ENCODE measurements at regions not wholly inside any gene's neighbourhood (a gene's known extent, or its start where the extent isn't known, plus 50 kb on each side); places are given as distances from the start of the nearest gene placed in this dataset.
A peak's percentile ranks its signal among the peaks of the same experiment; 100 is the strongest.
"Not testable (repeated sequence)": the region's sequence is repeated elsewhere in the genome, so short reads cannot be mapped to it uniquely, and the experiment has no call there.

DNA sequence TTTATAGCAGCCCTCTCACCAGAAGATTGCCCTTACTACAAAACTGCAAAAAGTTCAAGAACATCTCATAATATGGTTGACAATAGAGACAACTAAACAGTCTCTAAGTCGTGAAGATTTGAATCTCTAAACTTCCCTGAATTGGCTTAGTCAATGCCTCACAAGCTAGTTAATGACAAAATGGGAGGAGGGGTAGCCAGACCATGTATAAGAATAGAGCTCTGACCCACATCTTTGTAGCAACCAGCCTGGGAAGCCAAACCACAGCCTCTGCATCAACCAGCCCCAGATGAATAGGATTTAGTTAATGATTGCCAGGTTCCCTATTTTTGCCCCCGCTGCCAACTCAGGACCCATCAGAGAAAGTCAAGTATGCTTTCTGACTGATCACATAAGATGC lies 1265.9 kb upstream of the PCDH10 start:
- H3K27ac Mint-ChIP-seq, H3K27me3 Mint-ChIP-seq, H3K4me3 Mint-ChIP-seq, DNase-seq, H3K9me3 Mint-ChIP-seq, H3K4me1 Mint-ChIP-seq, ATAC-seq: not testable (repeated sequence)

DNA sequence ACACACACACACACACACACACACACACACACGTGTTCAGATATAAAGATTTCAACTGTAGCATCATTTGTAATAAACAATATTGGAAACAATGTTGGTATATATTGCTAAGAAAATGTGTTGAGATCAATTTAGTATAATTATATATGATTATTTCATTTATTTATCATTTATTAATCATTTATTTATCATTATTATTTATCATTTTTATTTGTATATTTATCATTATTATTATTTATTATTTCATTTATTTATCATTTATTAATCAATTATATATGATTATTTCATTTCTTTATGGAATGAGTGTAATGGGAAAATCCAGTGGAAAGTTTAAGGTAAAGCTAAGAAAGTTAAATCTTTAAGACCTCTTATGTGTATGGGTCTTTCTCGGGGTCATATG lies 1223.4 kb upstream of the PCDH10 start:
- not testable (repeated sequence) for H3K27me3 Mint-ChIP-seq, H3K27ac Mint-ChIP-seq, H3K9me3 Mint-ChIP-seq, H3K4me1 Mint-ChIP-seq, DNase-seq, ATAC-seq, H3K4me3 Mint-ChIP-seq

DNA sequence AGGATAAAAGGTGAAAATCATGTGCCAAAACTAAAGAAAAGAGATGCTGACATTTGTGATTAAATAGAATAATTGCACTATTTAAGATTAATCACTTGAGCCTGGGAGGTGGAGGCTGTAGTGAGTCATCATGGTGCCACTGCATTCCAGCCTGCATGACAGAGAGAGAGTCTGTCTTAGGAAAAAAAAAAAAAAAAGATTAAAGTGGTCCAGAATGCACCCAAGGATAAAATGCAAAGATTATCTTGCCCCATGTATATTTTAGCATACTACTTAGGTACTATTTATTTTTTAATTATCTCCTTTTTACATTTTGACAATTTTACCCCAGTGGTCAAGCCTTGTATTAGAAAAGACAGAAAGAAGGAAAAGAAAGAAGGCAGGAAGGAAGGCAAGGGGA lies 1181.4 kb upstream of the PCDH10 start:
- not testable (repeated sequence) for H3K4me3 Mint-ChIP-seq, H3K9me3 Mint-ChIP-seq, H3K27me3 Mint-ChIP-seq, H3K27ac Mint-ChIP-seq, H3K4me1 Mint-ChIP-seq, ATAC-seq, DNase-seq

DNA sequence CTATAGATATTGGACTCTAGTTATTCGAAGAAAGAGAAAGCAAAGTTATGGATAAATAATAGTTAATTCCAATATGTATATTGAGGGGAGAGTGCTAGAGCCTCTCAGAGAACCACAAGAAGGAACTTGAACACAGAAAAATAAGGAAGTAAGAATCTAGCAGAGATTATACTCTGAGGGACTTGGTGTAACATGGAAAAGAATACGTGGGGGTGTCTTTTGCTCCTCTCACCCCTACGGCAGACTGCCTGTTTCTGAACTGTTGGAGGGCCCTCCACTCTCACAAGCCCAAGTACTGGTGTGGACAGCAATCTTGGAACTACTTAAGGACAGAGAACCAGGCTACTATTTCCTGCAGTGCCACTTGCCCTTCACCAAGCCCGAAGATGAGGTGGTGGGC lies 1174.4 kb upstream of the PCDH10 start:
- no peak for ATAC-seq
- no peaks in the 10 kb centered on the region for H3K4me1 Mint-ChIP-seq
- peak overlapping the region; percentile 81 to 82 for H3K4me3 Mint-ChIP-seq
- DNase-seq, result no peak
- peaks cover 11 to 40% of the 10 kb centered on the region in 2 donors for H3K9me3 Mint-ChIP-seq
- H3K27ac Mint-ChIP-seq, result peak overlapping the region in 1 of 2 donors; percentile 52
- no peaks in the 10 kb centered on the region for H3K27me3 Mint-ChIP-seq

DNA sequence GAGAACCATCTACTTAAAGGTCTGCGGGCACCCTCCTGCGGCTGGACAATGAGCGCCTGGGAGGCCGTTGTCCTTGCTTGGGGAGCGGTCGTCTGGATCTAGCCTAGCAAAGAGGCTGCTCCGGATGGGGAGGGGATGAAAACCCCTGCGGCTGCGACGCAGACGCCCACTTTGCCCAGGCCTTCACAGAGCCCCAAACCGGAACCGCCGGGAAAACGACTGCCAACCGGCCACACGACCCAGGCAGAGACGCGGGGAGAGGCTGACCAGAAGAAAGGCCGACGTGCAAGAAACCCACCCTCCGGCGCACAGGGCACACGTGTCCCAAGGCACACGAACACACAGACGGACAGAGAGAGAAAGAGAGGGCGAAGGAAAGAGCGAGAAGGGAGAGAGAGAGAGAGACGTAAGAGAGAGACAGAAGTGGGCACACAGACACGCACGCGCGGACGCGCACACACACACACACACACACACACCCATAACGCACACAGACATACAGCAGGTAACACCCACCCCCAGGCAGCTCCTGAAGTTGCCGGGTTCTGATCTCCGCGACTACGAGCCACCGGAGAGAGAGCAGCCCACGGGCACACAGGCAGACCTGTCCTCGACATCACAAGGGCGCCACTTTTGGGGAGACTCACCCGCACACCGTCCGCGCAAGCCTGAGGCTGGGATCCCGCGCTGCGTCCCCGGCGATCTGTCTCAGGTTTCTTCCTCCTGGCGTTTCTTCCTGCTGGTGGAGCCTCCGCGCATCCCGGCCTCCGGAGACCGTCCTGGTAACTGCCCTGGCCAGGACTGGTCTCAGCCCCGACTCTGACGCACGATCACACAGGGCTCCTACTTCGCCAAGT lies 1173.6 kb upstream of the PCDH10 start:
- Mint-ChIP-seq H3K27ac (peak overlapping the region; percentile 12 to 52), H3K4me3 (peak overlapping the region; percentile 81 to 82), H3K9me3 (peaks cover 11 to 40% of the 10 kb centered on the region in 2 donors)
- not testable (repeated sequence) for ATAC-seq, H3K27me3 Mint-ChIP-seq, H3K4me1 Mint-ChIP-seq, DNase-seq

DNA sequence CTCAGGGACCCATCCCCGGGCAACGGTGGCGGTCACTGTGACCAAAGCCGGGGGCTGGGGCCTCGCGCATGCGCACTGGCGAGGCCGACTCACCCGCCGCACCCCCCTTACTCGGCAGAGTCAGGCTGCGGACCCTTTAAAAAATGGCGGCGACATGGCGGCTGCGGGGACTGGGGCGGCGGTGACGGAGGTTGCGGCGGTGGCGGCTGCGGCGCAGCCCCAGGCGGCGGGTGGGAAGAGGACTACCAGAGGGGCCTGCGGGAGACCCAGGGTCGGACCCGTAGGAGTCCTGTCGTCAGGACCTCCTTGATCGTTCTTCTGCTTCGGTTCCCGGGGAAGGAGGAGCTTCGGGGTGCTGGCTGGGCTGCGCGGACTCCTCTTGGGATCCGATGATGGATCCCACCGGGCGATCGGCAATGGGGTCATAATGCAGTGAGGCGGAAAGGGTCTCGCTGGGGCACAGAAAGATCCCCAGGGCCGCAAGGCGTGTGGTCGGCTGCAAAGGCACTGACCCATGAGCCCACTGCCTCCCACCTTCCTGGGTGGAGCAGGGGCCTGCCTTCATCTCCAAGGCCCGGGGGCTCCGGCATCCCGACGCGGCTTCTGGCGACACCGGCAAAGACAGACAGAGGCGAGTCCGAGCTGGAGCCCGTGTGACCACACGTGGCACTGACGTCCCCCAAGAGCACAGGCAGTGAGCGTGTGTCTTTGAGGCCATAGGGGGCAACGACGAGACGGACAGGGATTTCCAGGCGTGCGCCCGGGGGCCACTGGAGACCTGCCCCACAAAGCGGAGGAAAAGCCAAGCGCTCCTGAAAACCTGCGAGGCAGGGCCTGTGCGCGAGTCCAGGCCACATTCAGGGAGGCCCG lies 1172.7 kb upstream of the PCDH10 start:
- peak overlapping the region; percentile 81 to 82 for H3K4me3 Mint-ChIP-seq
- DNase-seq, result peak in 1 of 2 donors; percentile 38
- not testable (repeated sequence) for H3K27me3 Mint-ChIP-seq, ATAC-seq, H3K4me1 Mint-ChIP-seq
- H3K9me3 Mint-ChIP-seq, result peaks cover 11 to 47% of the 10 kb centered on the region in 2 donors
- H3K27ac Mint-ChIP-seq, result peak overlapping the region in 1 of 2 donors; percentile 12

DNA sequence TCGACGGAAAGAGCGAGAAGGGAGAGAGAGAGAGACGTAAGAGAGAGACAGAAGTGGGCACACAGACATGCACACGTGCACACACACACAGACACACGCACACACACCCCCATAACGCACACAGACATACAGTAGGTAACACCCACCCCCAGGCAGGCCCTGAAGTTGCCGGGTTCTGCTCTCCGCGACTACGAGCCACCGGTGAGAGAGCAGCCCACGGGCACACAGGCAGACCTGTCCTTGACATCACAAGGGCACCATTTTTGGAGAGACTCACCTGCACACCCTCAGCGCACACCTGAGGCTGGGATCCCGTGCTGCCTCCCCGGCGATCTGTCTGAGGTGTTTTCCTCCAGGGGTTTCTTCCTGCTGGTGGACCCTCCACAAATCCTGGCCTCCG lies 1171.0 kb upstream of the PCDH10 start:
- no peak for ATAC-seq
- Mint-ChIP-seq H3K27me3 (no peaks in the 10 kb centered on the region), H3K27ac (no peak overlapping the region), H3K4me3 (no peak overlapping the region), H3K4me1 (no peaks in the 10 kb centered on the region), H3K9me3 (peaks cover 11 to 47% of the 10 kb centered on the region in 2 donors)
- no peak for DNase-seq

DNA sequence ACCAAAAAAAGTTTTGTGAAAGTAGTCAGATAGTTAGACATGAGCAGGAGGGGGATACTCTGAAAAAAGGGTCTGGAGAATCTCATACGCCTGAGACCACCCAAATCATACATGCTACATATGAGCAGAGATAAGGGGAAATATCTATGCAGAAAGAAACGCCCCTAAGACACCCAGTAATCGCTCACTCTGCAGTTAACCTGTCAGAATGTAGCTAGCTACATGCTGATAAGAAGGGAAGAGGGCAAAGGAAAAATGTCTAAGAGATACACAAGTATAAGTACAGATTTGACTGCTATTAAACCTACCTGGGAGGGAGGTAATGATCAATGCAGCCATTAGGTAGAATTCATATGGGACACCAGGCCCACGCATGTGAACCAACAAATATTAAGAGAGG lies 1159.5 kb upstream of the PCDH10 start:
- Mint-ChIP-seq H3K27me3 (no peaks in the 10 kb centered on the region), H3K27ac (no peak overlapping the region), H3K4me1 (no peaks in the 10 kb centered on the region), H3K9me3 (no peaks in the 10 kb centered on the region), H3K4me3 (no peak overlapping the region)
- ATAC-seq, result no peak
- no peak for DNase-seq

DNA sequence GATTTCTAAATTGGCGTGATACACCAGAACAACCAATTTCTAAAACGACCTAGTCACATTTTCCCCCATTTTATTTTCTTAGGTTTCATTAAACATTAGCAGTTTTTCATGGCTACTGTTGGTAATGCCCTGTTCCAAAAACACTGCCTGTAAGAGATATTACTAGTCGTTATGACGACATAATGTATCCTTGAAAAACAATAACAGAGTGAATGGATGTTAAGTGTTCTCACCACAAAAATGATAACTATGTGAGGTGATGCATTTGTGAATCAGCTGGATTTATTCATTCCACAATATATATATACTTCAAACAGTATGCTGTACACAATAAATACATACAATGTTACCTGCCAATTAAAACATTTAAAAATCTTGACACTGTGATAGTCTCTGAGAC lies 1147.6 kb upstream of the PCDH10 start:
- DNase-seq, result no peak
- H3K4me1 Mint-ChIP-seq, result no peaks in the 10 kb centered on the region

DNA sequence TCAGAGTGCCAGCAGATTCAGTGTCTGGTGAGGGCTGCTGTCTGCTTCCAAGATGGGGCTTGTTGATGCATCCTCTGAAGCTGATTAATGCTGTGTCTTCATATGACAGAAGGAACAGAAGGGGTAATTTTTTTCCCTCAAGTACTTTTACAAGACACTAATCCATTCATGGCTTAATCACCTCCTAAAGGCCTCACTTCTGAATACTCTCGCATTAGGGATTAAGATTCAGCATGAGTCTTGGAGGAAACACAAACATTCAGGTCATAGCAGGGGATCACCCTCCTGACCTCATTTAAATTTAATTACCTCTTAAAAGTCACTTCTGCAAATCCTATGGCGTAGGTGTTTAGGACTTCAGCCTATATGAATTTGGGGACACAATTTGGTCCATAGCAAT lies 1145.5 kb upstream of the PCDH10 start:
- Mint-ChIP-seq H3K9me3 (no peaks in the 10 kb centered on the region), H3K27ac (no peak overlapping the region), H3K4me3 (no peak overlapping the region), H3K4me1 (no peaks in the 10 kb centered on the region), H3K27me3 (no peaks in the 10 kb centered on the region)
- ATAC-seq (no peak), DNase-seq (no peak)

More for the DNA sequence above, 1147.6 kb upstream of the PCDH10 start:
- no peaks in the 10 kb centered on the region for H3K27me3 Mint-ChIP-seq
- no peaks in the 10 kb centered on the region for H3K9me3 Mint-ChIP-seq
- ATAC-seq, result no peak
- no peak overlapping the region for H3K4me3 Mint-ChIP-seq
- H3K27ac Mint-ChIP-seq, result no peak overlapping the region

DNA sequence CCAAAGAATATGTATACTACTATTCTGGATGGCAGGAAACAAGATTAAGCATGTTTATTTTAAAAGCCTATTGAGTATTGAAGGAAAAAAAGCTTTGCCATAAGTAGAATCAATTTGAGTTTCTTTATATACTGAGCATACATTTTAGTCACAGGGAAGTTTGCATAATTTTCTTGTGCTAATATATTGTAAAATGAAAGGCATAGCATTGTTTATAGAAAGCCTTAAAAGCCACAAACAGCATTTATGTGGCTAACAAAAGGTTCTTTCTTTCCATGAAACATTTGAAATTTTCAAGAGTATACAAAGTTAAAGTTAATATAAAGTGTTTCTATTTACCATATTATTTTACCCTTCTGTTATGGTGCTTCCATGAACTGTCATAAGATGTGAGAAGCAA lies 1133.8 kb upstream of the PCDH10 start:
- H3K4me3 Mint-ChIP-seq, result no peak overlapping the region
- ATAC-seq (no peak), DNase-seq (no peak)
- no peaks in the 10 kb centered on the region for H3K4me1 Mint-ChIP-seq
- H3K27ac Mint-ChIP-seq, result no peak overlapping the region
- no peaks in the 10 kb centered on the region for H3K27me3 Mint-ChIP-seq
- H3K9me3 Mint-ChIP-seq, result no peaks in the 10 kb centered on the region

DNA sequence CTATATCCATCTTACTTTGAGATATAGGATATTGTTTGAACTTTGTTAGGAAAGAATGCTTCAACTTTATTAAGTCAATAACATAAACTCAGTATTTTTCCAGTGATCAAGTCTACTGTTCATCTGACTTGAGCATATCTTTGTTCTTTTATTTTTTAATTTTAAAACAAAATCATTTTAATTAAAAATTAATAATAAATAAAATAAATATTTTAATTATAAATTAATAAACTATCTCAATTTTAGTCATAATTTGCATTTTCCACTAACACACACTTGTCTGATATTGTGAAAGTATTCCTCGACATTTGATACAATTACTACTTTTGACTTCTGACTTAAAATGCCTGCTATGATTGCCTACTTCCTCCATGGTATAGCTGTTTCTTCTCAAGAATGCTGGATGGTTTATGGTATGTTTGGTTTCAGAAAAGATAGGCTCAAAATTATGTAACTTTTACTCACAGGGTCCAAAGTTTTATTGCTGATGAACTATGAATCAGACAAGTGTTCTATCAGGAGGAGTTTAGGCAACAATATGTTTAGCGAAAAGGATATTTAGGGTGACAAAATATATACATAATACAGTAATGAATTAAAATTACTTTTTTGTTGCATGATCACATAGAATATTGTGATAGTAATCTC lies 1132.3 kb upstream of the PCDH10 start:
- DNase-seq (no peak), ATAC-seq (no peak)
- Mint-ChIP-seq H3K4me3 (no peak overlapping the region), H3K27me3 (no peaks in the 10 kb centered on the region), H3K4me1 (no peaks in the 10 kb centered on the region), H3K27ac (no peak overlapping the region), H3K9me3 (no peaks in the 10 kb centered on the region)

DNA sequence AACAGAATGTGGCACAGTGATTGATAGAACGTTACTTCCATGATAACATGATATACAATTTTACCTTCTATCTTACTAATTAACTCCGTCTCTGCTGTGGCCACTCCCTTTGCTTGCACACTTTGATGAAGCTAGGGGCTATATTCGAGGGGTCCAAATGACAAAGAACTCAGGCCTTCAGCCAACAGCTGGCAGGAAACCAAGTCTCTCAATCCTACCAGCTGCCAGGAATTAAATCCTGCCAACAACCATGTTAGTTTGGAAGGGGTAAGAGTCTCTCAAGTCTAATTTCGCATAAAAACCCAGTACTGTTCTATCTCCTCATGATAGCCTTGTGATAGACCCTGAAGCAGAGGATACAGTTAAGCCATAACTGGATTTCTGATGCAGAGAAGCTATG lies 1122.9 kb upstream of the PCDH10 start:
- H3K4me1 Mint-ChIP-seq, result no peaks in the 10 kb centered on the region
- peak overlapping the region in 1 of 2 donors; percentile 21 for H3K27ac Mint-ChIP-seq
- DNase-seq (no peak), ATAC-seq (no peak)
- H3K9me3 Mint-ChIP-seq, result no peaks in the 10 kb centered on the region
- H3K27me3 Mint-ChIP-seq, result no peaks in the 10 kb centered on the region
- no peak overlapping the region for H3K4me3 Mint-ChIP-seq

DNA sequence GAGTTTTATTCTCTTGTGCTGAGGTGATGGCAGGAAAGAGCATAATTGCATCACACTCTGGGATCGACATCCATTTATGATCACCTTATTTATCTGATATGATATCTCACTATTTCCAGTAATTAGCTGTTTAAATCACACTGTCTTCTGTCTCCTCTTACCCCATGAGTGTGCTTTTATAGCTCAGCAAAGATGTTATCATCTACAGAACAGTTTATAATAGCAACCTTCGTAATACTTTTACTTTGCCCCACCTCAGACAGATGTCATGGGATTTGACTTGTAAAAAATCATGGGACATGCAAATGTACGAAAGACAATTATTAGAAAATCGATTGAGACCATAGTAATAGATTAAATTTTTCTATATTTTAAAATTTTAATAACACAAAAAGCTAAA lies 1122.3 kb upstream of the PCDH10 start:
- no peak overlapping the region for H3K27ac Mint-ChIP-seq
- no peak overlapping the region for H3K4me3 Mint-ChIP-seq
- no peak for DNase-seq
- ATAC-seq, result no peak
- H3K9me3 Mint-ChIP-seq, result no peaks in the 10 kb centered on the region
- no peaks in the 10 kb centered on the region for H3K27me3 Mint-ChIP-seq
- H3K4me1 Mint-ChIP-seq, result no peaks in the 10 kb centered on the region

DNA sequence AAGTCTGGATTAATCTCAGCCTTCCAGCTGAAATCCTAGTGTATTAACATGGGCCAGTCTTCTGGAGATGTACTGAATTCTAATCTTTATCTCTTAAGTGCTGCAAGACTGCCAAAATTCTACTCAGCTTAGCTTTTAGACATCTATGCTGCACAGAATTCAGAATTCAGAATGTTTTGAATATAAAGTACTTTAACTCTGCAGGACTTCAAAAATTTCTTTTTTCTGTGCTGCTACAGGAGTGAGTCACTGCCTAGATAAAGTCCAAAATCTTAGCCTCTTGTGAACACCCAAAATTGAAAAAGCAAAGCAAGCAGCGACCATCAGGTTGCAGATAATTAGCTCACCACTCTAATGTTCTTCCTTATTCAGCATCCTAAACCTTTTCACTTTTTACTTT lies 1092.6 kb upstream of the PCDH10 start:
- Mint-ChIP-seq H3K4me1 (no peaks in the 10 kb centered on the region), H3K27me3 (no peaks in the 10 kb centered on the region), H3K4me3 (no peak overlapping the region), H3K27ac (no peak overlapping the region), H3K9me3 (peaks cover 0 to 9% of the 10 kb centered on the region in 2 donors)
- ATAC-seq (no peak), DNase-seq (no peak)

DNA sequence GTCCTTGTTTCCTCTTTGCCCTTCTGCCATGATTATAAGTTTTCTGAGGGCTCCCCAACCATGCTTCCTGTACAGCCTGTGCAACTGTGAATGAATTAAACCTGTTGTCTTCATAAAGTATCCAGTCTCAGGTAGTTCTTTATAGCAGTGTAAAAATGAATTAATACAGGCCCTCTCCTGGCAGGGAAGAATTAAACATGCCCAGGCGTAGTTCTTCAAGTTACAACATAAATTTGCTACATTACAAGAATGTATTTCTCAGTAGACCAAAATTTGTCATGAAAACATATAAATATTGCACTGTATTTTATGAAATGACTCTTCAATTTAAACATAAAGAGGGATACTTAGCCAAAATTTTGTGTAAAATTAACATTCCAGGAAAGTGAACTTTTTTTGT lies 1089.9 kb upstream of the PCDH10 start:
- ATAC-seq (no peak), DNase-seq (no peak)
- Mint-ChIP-seq H3K27ac (no peak overlapping the region), H3K4me1 (no peaks in the 10 kb centered on the region), H3K9me3 (peaks cover 5 to 24% of the 10 kb centered on the region in 2 donors), H3K27me3 (no peaks in the 10 kb centered on the region), H3K4me3 (no peak overlapping the region)
